HepG2 (cell line): ENCODE measurements at regions not wholly inside any gene's neighbourhood (a gene's known extent, or its start where the extent isn't known, plus 50 kb on each side); places are given as distances from the start of the nearest gene placed in this dataset.
A peak's percentile ranks its signal among the peaks of the same experiment; 100 is the strongest.
"Not testable (repeated sequence)": the region's sequence is repeated elsewhere in the genome, so short reads cannot be mapped to it uniquely, and the experiment has no call there.

Experiments
- ATAC-seq: fragments of 200-7000 bp; cut with Tn5 transposase; 3 replicates; pipeline ENCODE4 v1.9.1; 2020; ENCODE audit warnings: mild to moderate bottlenecking, moderate library complexity
- BruUV-seq: library from RNA; stranded (reverse); fragments of 400-500 nt; replicated peaks from 2 replicates; lab custom pipeline; 2021; lab: Mats Ljungman, UMichigan
- CTCF ChIA-PET: fragments of 300-600 bp; formaldehyde crosslinking; extraction: SDS; loops from one replicate; lab custom pipeline; 2021; ENCODE audit warnings: low total read pairs, inconsistent platforms, low intra/inter-chr PET ratio; lab: Yijun Ruan, JAX
- POLR2A ChIA-PET: fragments of 350-600 bp; sonication (Branson Sonifier 250); formaldehyde crosslinking; loops from one replicate; lab custom pipeline; 2020; ENCODE audit warnings: antibody characterized with exemption, inconsistent platforms; lab: Yijun Ruan, JAX
- DNase-seq: peaks from one replicate; pipeline ENCODE4 v3.0.0-alpha.2; 2015; ENCODE audit warnings: low spot score
- FAIRE-seq: peaks from 3 replicates; lab custom pipeline; 2011; peaks lifted over from hg19 to GRCh38; lab: Jason Lieb, UNC
- H2AFZ ChIP-seq: one replicate; pipeline ENCODE4 v1.6.1; 2011; ENCODE audit warnings: low read length, inconsistent platforms
- H3K27ac ChIP-seq: fragments of 300-600 bp; 3 replicates; pipeline ENCODE4 v1.8.0; 2011; ENCODE audit warnings: mixed run types, mild to moderate bottlenecking, mixed read lengths, low read length, inconsistent platforms; ENCODE audit not compliant: insufficient read depth; ENCODE audit errors: extremely low read length
- H3K27me3 ChIP-seq, 2 experiments: fragments of 200-600 bp in 1 of 2; 2 replicates in 1 of 2; 3 replicates in 1 of 2; pipeline versions ENCODE4 v1.6.0 to v1.8.0; 2011; ENCODE audit warnings: low read length in 2 of 2, mild to moderate bottlenecking in 2 of 2, moderate library complexity in 2 of 2, inconsistent platforms in 1 of 2; ENCODE audit not compliant: insufficient read depth in 2 of 2, control insufficient read depth in 1 of 2
- H3K36me3 ChIP-seq, 2 experiments: fragments of 200-600 bp in 1 of 2; replicated peaks in 1 of 2; 2 replicates in 1 of 2; 3 replicates in 1 of 2; pipeline versions ENCODE4 v1.5.1 to v1.8.0; 2011; ENCODE audit warnings: low read length in 2 of 2, inconsistent platforms in 1 of 2; ENCODE audit not compliant: insufficient read depth in 2 of 2, control insufficient read depth in 1 of 2
- H3K4me1 ChIP-seq: 2 replicates; pipeline ENCODE4 v1.5.1; 2012; ENCODE audit warnings: low read length, inconsistent platforms; ENCODE audit not compliant: insufficient read depth
- H3K4me2 ChIP-seq: 2 replicates; pipeline ENCODE4 v1.6.0; 2011; ENCODE audit warnings: low read depth, low read length, inconsistent platforms
- H3K4me3 ChIP-seq, 3 experiments: fragments of 200-600 bp in 1 of 3; sonication (generic), shearing (Covaris generic) in 1 of 3; replicated peaks in 1 of 3; 2 replicates each; pipeline ENCODE4 v1.5.1; 2011 to 2016; ENCODE audit warnings: low read length in 3 of 3, inconsistent platforms in 2 of 3, low read depth in 2 of 3, mild to moderate bottlenecking in 2 of 3, control low read depth in 1 of 3, mixed read lengths in 1 of 3; ENCODE audit not compliant: insufficient read depth in 1 of 3
- H3K79me2 ChIP-seq: one replicate; pipeline ENCODE4 v1.6.1; 2011; ENCODE audit warnings: low read length, inconsistent platforms; ENCODE audit not compliant: insufficient read depth
- H3K9ac ChIP-seq: 2 replicates; pipeline ENCODE4 v1.6.0; 2011; ENCODE audit warnings: mild to moderate bottlenecking, low read depth, low read length, inconsistent platforms; ENCODE audit not compliant: insufficient read depth
- H3K9me3 ChIP-seq: 2 replicates; pipeline ENCODE4 v1.5.1; 2012; ENCODE audit warnings: mild to moderate bottlenecking, low read length
- H4K20me1 ChIP-seq: 2 replicates; pipeline ENCODE4 v1.6.0; 2011; ENCODE audit warnings: inconsistent platforms, mild to moderate bottlenecking, low read length, moderate library complexity; ENCODE audit not compliant: insufficient read depth
- CENPX ChIP-seq: sonication (generic); formaldehyde crosslinking; IDR thresholded peaks from 2 replicates; pipeline ENCODE4 v1.9.0; 2021; ENCODE audit warnings: mild to moderate bottlenecking, missing genetic modification reagents, moderate library complexity
- GABPA ChIP-seq, 2 experiments: IDR thresholded peaks; 2 replicates each; pipeline ENCODE4 v1.6.1; 2011 to 2016; ENCODE audit warnings: low read depth in 2 of 2, low read length in 1 of 2, missing biosample characterization in 1 of 2, missing genetic modification characterization in 1 of 2
- MTF2 ChIP-seq: sonication (generic); formaldehyde crosslinking; IDR thresholded peaks from 2 replicates; pipeline ENCODE4 v1.5.0; 2020; ENCODE audit warnings: missing genetic modification reagents, borderline replicate concordance
- ZFP36L2 ChIP-seq: sonication (generic); formaldehyde crosslinking; IDR thresholded peaks from 2 replicates; pipeline ENCODE4 v1.4.0; 2020; ENCODE audit warnings: missing genetic modification reagents
- WGBS: methylation state at CpG from one replicate; pipeline ENCODE4 v1.1.6; 2017; ENCODE audit warnings: low lambda C conversion rate; 5-methylcytosine and 5-hydroxymethylcytosine counted together
- in situ Hi-C: cut with HindIII; loops from 2 replicates; pipeline ENCODE4 v1.10.0; 2017; ENCODE audit warnings: low pct_unique_long_range_greater_than_20kb; ENCODE audit not compliant: extremely low pct_ligation_motif_present
- intact Hi-C: fragments of 100-400 bp; cut with micrococcal nuclease; formaldehyde crosslinking; loops from one replicate; pipeline ENCODE4 v1.10.0; 2022; ENCODE audit not compliant: unreplicated experiment
- TF ChIP-seq, protein P1 (sequence below): sonication (generic); formaldehyde crosslinking; conservative IDR thresholded peaks from 2 replicates; pipeline ENCODE4 v1.4.0; 2020; ENCODE audit warnings: missing genetic modification reagents

- no peak for ATAC-seq
- BruUV-seq = no TSS peak
- ChIA-PET CTCF (no interaction called here), POLR2A (no interaction called here)
- FAIRE-seq = no peak
- TF ChIP-seq, protein P1, sequence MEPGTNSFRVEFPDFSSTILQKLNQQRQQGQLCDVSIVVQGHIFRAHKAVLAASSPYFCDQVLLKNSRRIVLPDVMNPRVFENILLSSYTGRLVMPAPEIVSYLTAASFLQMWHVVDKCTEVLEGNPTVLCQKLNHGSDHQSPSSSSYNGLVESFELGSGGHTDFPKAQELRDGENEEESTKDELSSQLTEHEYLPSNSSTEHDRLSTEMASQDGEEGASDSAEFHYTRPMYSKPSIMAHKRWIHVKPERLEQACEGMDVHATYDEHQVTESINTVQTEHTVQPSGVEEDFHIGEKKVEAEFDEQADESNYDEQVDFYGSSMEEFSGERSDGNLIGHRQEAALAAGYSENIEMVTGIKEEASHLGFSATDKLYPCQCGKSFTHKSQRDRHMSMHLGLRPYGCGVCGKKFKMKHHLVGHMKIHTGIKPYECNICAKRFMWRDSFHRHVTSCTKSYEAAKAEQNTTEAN = no peak
- intact Hi-C loops (no loop called here), in situ Hi-C loops (no loop called here)
- Histone ChIP-seq H3K27me3 (no peaks in the 10 kb centered on the region), H3K4me3 (no peak overlapping the region), H2AFZ (no peak overlapping the region), H3K79me2 (no peaks in the 10 kb centered on the region), H3K4me1 (no peaks in the 10 kb centered on the region), H3K4me2 (no peak overlapping the region), H3K36me3 (no peaks in the 10 kb centered on the region), H4K20me1 (no peaks in the 10 kb centered on the region), H3K27ac (no peak overlapping the region), H3K9me3 (no peaks in the 10 kb centered on the region), H3K9ac (no peak overlapping the region)
- 52% methylated on average over 7 of the region's 7 CpGs for WGBS
- DNase-seq = no peak
Observed at GRCh38 chr12:11543457-11544158, 105.9 kb upstream of the ETV6 start.

GRCh38 chr12:11545484-11546330, 103.8 kb upstream of the ETV6 start:
- Histone ChIP-seq H3K9me3 (no peaks in the 10 kb centered on the region), H3K4me1 (no peaks in the 10 kb centered on the region), H3K4me3 (no peak overlapping the region), H3K79me2 (no peaks in the 10 kb centered on the region), H3K27ac (no peak overlapping the region), H3K36me3 (no peaks in the 10 kb centered on the region), H3K27me3 (no peaks in the 10 kb centered on the region), H4K20me1 (no peaks in the 10 kb centered on the region), H3K9ac (no peak overlapping the region), H3K4me2 (no peak overlapping the region), H2AFZ (no peak overlapping the region)
- ATAC-seq = no peak
- in situ Hi-C loops = no loop called here
- WGBS = 31% methylated on average over 6 of the region's 6 CpGs
- no TSS peak for BruUV-seq
- ChIA-PET CTCF (no interaction called here), POLR2A (no interaction called here)
- no peak for FAIRE-seq
- no peak for DNase-seq
- TF ChIP-seq ZFP36L2 (no peak), MTF2 (CRISPR knock-in tag) (no peak), CENPX (no peak), GABPA (IDR thresholded peaks at IDR 0.05; ENCODE audit: low read depth, low read length) (no peak), GABPA (CRISPR knock-in tag; IDR thresholded peaks at IDR 0.05; ENCODE audit: low read depth) (peak; percentile 48; the same call in 1 of the 2 replicates)
- intact Hi-C loops = no loop called here

DNA sequence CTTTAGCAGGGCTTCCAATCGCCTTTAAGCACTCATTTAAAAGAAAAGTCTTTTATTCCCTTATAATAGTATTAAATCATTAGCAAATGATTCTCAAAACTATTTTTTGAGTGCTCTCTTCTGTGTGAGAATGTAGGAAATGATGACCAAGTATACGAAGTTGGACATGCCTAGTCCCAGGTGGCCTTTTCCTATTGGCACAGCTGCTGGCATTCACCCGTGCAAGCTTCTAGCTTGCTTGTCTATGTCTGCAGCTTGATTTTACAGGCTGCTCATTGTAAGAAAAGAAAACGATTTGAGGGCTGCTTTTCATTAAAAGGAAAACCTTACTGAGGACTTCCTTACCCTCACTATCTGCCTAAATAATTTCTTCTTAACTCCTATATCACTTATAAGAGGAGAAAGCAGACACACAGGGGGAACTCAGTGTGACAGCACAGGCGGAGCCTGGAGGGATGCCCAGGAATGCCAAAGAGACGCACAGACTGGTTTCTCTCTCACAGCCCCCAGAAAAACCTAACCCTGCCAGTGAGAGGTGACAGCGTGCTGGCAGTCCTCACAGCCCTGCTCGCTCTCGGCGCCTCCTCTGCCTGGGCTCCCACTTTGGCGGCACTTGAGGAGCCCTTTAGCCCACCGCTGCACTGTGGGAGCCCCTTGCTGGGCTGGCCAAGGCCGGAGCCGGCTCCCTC, 102.7 kb upstream of the ETV6 start:
- ATAC-seq, BruUV-seq, POLR2A ChIA-PET, H4K20me1 ChIP-seq, intact Hi-C loops, H3K27me3 ChIP-seq, H3K27ac ChIP-seq, H3K79me2 ChIP-seq, H3K4me3 ChIP-seq, H2AFZ ChIP-seq, in situ Hi-C loops, FAIRE-seq, H3K9me3 ChIP-seq, H3K4me2 ChIP-seq, CTCF ChIA-PET, DNase-seq, H3K4me1 ChIP-seq, H3K9ac ChIP-seq, H3K36me3 ChIP-seq: not testable (repeated sequence)
- 37% methylated on average over 6 of the region's 14 CpGs for WGBS
